GM23338 (cell line): ENCODE measurements at regions not wholly inside any gene's neighbourhood (a gene's known extent, or its start where the extent isn't known, plus 50 kb on each side); places are given as distances from the start of the nearest gene placed in this dataset.

ENCODE experiments used
- CREB1 ChIP-seq: fragments of 250-450 bp; sonication (Bioruptor Pico); IDR thresholded peaks from 2 replicates; pipeline ENCODE4 v1.5.0; 2020; ENCODE audit warnings: low read depth, mild to moderate bottlenecking, moderate library complexity
- EZH2phosphoT487 ChIP-seq: fragments of 200-600 bp; sonication (generic); IDR thresholded peaks from one replicate; pipeline ENCODE4 v1.8.1; 2018; ENCODE audit warnings: antibody characterized with exemption; ENCODE audit not compliant: unreplicated experiment
- POLR2AphosphoS5 ChIP-seq: IDR thresholded peaks from 2 replicates; pipeline ENCODE4 v1.6.1; 2016; ENCODE audit warnings: antibody characterized with exemption, low read depth
- STAT1 ChIP-seq: IDR thresholded peaks from one replicate; pipeline ENCODE4 v1.6.1; 2016; ENCODE audit warnings: antibody characterized with exemption; ENCODE audit not compliant: unreplicated experiment
- ZNF331 ChIP-seq: fragments of 250-450 bp; sonication (Bioruptor Pico); IDR thresholded peaks from 2 replicates; pipeline ENCODE4 v1.5.0; 2020; ENCODE audit warnings: low read depth, mild to moderate bottlenecking, moderate library complexity
- TF ChIP-seq, protein P1 (sequence below), 2 experiments: fragments of 200-600 bp in 1 of 2; sonication (generic) in 1 of 2; conservative IDR thresholded peaks; 2 replicates each; pipeline versions ENCODE4 v1.5.1 to v1.6.1; 2016 to 2017; ENCODE audit warnings: antibody characterized with exemption in 2 of 2, low read depth in 2 of 2, mild to moderate bottlenecking in 2 of 2, moderate library complexity in 1 of 2
- TF ChIP-seq, protein P2 (sequence below): IDR thresholded peaks from one replicate; pipeline ENCODE4 v1.6.1; 2018; ENCODE audit warnings: antibody characterized with exemption; ENCODE audit not compliant: unreplicated experiment

DNA sequence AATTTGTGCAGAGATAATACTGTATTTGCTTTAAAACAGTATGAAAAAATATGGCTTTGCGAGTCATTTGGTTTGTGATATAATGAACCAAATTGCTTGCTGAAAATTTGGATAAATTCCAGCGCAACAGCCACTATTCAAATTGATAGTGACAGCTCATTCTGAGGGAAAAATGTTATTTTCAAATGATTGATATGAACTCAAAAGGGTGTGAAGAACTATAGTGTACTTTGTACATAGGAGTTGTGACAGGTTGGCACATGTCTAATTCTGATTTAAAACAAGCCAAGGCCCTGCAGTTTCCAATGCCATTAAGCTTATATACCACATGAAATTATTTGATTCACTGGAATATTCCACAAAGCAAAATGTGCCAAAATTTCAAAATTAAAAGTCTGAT, 1628.9 kb upstream of the AGA start:
- TF ChIP-seq, protein P1, sequence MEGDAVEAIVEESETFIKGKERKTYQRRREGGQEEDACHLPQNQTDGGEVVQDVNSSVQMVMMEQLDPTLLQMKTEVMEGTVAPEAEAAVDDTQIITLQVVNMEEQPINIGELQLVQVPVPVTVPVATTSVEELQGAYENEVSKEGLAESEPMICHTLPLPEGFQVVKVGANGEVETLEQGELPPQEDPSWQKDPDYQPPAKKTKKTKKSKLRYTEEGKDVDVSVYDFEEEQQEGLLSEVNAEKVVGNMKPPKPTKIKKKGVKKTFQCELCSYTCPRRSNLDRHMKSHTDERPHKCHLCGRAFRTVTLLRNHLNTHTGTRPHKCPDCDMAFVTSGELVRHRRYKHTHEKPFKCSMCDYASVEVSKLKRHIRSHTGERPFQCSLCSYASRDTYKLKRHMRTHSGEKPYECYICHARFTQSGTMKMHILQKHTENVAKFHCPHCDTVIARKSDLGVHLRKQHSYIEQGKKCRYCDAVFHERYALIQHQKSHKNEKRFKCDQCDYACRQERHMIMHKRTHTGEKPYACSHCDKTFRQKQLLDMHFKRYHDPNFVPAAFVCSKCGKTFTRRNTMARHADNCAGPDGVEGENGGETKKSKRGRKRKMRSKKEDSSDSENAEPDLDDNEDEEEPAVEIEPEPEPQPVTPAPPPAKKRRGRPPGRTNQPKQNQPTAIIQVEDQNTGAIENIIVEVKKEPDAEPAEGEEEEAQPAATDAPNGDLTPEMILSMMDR (conservative IDR thresholded peaks at IDR 0.05; ENCODE audit: low read depth in 2 of 2) = no peak
- TF ChIP-seq, protein P2, sequence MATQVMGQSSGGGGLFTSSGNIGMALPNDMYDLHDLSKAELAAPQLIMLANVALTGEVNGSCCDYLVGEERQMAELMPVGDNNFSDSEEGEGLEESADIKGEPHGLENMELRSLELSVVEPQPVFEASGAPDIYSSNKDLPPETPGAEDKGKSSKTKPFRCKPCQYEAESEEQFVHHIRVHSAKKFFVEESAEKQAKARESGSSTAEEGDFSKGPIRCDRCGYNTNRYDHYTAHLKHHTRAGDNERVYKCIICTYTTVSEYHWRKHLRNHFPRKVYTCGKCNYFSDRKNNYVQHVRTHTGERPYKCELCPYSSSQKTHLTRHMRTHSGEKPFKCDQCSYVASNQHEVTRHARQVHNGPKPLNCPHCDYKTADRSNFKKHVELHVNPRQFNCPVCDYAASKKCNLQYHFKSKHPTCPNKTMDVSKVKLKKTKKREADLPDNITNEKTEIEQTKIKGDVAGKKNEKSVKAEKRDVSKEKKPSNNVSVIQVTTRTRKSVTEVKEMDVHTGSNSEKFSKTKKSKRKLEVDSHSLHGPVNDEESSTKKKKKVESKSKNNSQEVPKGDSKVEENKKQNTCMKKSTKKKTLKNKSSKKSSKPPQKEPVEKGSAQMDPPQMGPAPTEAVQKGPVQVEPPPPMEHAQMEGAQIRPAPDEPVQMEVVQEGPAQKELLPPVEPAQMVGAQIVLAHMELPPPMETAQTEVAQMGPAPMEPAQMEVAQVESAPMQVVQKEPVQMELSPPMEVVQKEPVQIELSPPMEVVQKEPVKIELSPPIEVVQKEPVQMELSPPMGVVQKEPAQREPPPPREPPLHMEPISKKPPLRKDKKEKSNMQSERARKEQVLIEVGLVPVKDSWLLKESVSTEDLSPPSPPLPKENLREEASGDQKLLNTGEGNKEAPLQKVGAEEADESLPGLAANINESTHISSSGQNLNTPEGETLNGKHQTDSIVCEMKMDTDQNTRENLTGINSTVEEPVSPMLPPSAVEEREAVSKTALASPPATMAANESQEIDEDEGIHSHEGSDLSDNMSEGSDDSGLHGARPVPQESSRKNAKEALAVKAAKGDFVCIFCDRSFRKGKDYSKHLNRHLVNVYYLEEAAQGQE = no peak
- no peak for TF ChIP-seq EZH2phosphoT487
- TF ChIP-seq CREB1 (CRISPR knock-in tag) = no peak
- no peak for TF ChIP-seq ZNF331 (CRISPR knock-in tag)
- no peak for TF ChIP-seq POLR2AphosphoS5
- TF ChIP-seq STAT1 = no peak
